ENCODE measurements at regions not wholly inside any gene's neighbourhood (a gene's known extent, or its start where the extent isn't known, plus 50 kb on each side); places are given as distances from the start of the nearest gene placed in this dataset.

DNA sequence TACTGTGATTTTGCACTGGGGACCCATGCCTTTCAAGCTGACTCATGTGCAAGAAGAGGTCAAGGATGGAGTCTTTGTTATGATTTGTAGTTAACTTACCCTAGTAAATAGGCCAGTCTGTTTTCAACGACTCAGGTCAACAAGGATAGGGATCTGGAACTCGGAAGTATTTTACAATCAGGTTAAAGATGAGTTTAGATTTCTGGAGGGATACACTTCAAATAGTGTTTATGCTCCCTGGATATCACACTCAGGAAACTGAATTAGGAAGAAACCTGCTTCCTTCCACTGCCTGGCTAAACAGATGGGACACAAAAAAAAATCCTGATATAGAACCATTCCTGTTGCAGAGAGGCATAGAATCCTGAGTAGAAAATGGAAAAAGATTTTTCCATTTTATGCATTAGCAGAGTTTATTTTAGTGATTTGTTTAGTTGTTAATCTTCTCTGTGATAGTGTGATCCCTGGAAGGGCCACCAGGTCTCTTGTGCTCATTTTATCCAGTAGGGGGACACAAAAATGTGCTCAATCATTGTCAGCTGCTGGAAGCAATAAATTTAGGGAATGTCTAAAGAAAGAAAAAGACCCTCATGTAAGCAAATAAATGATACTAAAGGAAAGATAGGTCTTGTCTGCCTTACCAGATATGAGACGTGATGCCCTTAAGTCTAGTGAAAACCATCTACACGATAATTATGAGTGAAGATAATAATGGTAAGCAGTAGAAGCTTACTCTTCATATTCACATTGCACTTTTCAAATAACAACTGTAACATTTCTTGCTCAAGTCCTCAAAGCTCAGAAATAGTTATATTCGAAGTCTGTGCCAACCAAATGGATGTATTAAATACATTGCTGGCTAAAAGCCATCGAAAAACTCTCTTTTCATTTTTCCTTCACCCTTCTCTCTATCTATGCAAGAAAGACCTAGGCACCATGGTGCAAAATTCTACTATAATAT, 452.1 kb upstream of the KCNMB2 start:
- no peak for TF ChIP-seq TP53 (CRISPR knock-in tag; IDR thresholded peaks at IDR 0.05)
- TF ChIP-seq, protein P1, sequence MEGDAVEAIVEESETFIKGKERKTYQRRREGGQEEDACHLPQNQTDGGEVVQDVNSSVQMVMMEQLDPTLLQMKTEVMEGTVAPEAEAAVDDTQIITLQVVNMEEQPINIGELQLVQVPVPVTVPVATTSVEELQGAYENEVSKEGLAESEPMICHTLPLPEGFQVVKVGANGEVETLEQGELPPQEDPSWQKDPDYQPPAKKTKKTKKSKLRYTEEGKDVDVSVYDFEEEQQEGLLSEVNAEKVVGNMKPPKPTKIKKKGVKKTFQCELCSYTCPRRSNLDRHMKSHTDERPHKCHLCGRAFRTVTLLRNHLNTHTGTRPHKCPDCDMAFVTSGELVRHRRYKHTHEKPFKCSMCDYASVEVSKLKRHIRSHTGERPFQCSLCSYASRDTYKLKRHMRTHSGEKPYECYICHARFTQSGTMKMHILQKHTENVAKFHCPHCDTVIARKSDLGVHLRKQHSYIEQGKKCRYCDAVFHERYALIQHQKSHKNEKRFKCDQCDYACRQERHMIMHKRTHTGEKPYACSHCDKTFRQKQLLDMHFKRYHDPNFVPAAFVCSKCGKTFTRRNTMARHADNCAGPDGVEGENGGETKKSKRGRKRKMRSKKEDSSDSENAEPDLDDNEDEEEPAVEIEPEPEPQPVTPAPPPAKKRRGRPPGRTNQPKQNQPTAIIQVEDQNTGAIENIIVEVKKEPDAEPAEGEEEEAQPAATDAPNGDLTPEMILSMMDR (IDR thresholded peaks at IDR 0.05) = peak; percentile 36; the same call in 1 of the 2 replicates
- ChIA-PET POLR2A (no interaction called here), CTCF (interaction anchor here (0.8 to 1.4 kb wide), 5 partner anchors 10 to 277 kb away, joined by 3 to 8 read pairs (median 4); no protein-coding TSS in a partner anchor)
- Mint-ChIP-seq H3K36me3 (no peaks in the 10 kb centered on the region), H3K4me1 (peaks cover 43% of the 10 kb centered on the region), H3K27ac (peak overlapping the region; percentile 88), H3K27me3 (ENCODE audit: low read depth) (no peaks in the 10 kb centered on the region), H3K4me3 (no peak overlapping the region), H3K9me3 (no peaks in the 10 kb centered on the region)
- ATAC-seq = peak; percentile 53
- DNase-seq (ENCODE audit: low spot score) = no peak

DNA sequence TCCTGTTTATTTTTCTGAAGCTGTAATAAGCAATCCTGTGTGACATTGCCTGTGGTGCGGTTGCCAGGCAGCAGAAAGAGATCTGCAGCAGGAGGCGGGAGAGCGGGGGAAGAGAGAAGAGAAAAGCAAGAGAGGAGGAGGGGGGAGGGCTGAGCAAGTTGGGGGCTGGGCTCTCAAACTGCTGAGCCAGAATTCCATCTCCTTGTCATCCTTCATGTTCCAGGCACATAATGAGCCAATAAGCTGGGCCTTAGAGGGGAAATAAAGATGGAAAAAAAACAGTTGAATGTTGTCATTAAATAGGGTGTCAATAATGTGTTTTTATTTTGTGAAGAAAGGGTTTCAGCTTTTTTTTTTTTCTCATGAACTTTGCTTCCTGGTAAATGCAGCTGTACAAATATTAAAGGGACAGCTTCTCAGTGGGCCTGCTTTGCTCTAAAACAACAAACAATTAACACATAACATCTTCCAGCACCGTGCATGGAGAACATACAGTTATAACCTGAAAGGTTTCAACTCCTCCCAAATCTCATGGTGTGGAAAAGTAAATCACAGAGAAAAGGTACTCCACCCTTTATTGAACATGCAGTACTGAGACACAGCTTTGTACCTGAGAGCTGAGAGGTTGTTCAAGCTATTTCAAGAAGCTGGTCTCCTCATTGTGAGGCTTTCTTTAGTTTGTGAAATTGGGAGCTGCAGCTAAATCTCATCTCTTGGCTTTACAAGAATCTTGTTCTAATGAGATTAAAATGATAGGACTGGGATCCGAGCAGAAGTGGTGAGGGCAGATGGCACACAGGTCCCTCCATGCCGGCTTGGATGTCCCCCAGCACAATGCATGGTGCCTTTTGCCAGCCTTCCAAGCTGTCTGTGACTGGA, 451.1 kb upstream of the KCNMB2 start:
- ChIA-PET CTCF (interaction anchor here (0.6 to 1.4 kb wide), 6 partner anchors 9 to 276 kb away, joined by 3 to 8 read pairs (median 4); no protein-coding TSS in a partner anchor), POLR2A (no interaction called here)
- no peaks in the 10 kb centered on the region for H3K36me3 Mint-ChIP-seq
- peak; percentile 94 for ATAC-seq
- no peaks in the 10 kb centered on the region for H3K27me3 Mint-ChIP-seq (ENCODE audit: low read depth)
- peaks cover 5% of the 10 kb centered on the region for H3K9me3 Mint-ChIP-seq
- TF ChIP-seq, protein P2, sequence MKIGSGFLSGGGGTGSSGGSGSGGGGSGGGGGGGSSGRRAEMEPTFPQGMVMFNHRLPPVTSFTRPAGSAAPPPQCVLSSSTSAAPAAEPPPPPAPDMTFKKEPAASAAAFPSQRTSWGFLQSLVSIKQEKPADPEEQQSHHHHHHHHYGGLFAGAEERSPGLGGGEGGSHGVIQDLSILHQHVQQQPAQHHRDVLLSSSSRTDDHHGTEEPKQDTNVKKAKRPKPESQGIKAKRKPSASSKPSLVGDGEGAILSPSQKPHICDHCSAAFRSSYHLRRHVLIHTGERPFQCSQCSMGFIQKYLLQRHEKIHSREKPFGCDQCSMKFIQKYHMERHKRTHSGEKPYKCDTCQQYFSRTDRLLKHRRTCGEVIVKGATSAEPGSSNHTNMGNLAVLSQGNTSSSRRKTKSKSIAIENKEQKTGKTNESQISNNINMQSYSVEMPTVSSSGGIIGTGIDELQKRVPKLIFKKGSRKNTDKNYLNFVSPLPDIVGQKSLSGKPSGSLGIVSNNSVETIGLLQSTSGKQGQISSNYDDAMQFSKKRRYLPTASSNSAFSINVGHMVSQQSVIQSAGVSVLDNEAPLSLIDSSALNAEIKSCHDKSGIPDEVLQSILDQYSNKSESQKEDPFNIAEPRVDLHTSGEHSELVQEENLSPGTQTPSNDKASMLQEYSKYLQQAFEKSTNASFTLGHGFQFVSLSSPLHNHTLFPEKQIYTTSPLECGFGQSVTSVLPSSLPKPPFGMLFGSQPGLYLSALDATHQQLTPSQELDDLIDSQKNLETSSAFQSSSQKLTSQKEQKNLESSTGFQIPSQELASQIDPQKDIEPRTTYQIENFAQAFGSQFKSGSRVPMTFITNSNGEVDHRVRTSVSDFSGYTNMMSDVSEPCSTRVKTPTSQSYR (CRISPR knock-in tag; IDR thresholded peaks at IDR 0.05) = 0 out of 2 replicates have a peak, but pooled peaks have one; percentile 31
- TF ChIP-seq, protein P3, sequence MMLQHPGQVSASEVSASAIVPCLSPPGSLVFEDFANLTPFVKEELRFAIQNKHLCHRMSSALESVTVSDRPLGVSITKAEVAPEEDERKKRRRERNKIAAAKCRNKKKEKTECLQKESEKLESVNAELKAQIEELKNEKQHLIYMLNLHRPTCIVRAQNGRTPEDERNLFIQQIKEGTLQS (CRISPR knock-in tag; conservative IDR thresholded peaks at IDR 0.05) = no peak
- TF ChIP-seq, protein P4, sequence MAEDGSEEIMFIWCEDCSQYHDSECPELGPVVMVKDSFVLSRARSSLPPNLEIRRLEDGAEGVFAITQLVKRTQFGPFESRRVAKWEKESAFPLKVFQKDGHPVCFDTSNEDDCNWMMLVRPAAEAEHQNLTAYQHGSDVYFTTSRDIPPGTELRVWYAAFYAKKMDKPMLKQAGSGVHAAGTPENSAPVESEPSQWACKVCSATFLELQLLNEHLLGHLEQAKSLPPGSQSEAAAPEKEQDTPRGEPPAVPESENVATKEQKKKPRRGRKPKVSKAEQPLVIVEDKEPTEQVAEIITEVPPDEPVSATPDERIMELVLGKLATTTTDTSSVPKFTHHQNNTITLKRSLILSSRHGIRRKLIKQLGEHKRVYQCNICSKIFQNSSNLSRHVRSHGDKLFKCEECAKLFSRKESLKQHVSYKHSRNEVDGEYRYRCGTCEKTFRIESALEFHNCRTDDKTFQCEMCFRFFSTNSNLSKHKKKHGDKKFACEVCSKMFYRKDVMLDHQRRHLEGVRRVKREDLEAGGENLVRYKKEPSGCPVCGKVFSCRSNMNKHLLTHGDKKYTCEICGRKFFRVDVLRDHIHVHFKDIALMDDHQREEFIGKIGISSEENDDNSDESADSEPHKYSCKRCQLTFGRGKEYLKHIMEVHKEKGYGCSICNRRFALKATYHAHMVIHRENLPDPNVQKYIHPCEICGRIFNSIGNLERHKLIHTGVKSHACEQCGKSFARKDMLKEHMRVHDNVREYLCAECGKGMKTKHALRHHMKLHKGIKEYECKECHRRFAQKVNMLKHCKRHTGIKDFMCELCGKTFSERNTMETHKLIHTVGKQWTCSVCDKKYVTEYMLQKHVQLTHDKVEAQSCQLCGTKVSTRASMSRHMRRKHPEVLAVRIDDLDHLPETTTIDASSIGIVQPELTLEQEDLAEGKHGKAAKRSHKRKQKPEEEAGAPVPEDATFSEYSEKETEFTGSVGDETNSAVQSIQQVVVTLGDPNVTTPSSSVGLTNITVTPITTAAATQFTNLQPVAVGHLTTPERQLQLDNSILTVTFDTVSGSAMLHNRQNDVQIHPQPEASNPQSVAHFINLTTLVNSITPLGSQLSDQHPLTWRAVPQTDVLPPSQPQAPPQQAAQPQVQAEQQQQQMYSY (CRISPR knock-in tag; IDR thresholded peaks at IDR 0.05) = no peak
- peak overlapping the region; percentile 88 for H3K27ac Mint-ChIP-seq
- peaks cover 41% of the 10 kb centered on the region for H3K4me1 Mint-ChIP-seq
- DNase-seq (ENCODE audit: low spot score) = peak; percentile 68
- H3K4me3 Mint-ChIP-seq = no peak overlapping the region

DNA sequence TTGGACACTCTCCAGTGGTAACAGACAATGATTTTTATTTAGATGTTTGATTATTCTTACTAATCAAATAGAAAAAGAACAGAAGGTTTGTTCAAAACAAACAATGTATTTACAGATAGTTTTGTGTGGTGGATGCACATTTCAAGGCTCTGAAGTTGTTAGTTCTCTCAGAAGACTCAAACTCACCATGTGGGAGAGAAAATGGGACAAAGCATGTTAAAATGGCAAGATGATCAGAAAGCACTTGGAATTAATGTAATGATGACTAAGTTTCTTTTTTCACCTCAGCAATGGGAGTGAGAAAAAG, 450.5 kb upstream of the KCNMB2 start:
- Mint-ChIP-seq H3K4me3 (no peak overlapping the region), H3K27ac (no peak overlapping the region), H3K4me1 (peaks cover 41% of the 10 kb centered on the region), H3K27me3 (ENCODE audit: low read depth) (no peaks in the 10 kb centered on the region), H3K36me3 (0 out of 2 replicates have a peak, but pooled peaks cover under 1% of the 10 kb centered on the region), H3K9me3 (peaks cover 7% of the 10 kb centered on the region)
- ATAC-seq = no peak
- ChIA-PET CTCF (interaction anchor here (0.6 to 1.4 kb wide), 2 partner anchors 8 to 29 kb away, joined by 4 to 5 read pairs; no protein-coding TSS in a partner anchor), POLR2A (no interaction called here)
- no peak for DNase-seq (ENCODE audit: low spot score)
- TF ChIP-seq SOX15 (CRISPR knock-in tag; IDR thresholded peaks at IDR 0.05) (no peak), ETV6 (CRISPR knock-in tag; IDR thresholded peaks at IDR 0.05) (no peak), SMAD4 (CRISPR knock-in tag; IDR thresholded peaks at IDR 0.05) (no peak), NFYB (CRISPR knock-in tag; conservative IDR thresholded peaks at IDR 0.05; ENCODE audit: low read depth) (no peak), TEAD4 (CRISPR knock-in tag; IDR thresholded peaks at IDR 0.05) (no peak), HMGA2 (CRISPR knock-in tag; IDR thresholded peaks at IDR 0.05) (no peak), ELF4 (CRISPR knock-in tag; IDR thresholded peaks at IDR 0.05; ENCODE audit: low read depth) (no peak), IRF2 (CRISPR knock-in tag; IDR thresholded peaks at IDR 0.05; ENCODE audit: borderline replicate concordance, low read depth) (no peak), ATF1 (CRISPR knock-in tag; IDR thresholded peaks at IDR 0.05) (no peak)
- TF ChIP-seq, protein P5, sequence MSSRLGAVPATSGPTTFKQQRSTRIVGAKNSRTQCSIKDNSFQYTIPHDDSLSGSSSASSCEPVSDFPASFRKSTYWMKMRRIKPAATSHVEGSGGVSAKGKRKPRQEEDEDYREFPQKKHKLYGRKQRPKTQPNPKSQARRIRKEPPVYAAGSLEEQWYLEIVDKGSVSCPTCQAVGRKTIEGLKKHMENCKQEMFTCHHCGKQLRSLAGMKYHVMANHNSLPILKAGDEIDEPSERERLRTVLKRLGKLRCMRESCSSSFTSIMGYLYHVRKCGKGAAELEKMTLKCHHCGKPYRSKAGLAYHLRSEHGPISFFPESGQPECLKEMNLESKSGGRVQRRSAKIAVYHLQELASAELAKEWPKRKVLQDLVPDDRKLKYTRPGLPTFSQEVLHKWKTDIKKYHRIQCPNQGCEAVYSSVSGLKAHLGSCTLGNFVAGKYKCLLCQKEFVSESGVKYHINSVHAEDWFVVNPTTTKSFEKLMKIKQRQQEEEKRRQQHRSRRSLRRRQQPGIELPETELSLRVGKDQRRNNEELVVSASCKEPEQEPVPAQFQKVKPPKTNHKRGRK (CRISPR knock-in tag; IDR thresholded peaks at IDR 0.05; ENCODE audit: borderline replicate concordance) = no peak
- TF ChIP-seq, protein P6, sequence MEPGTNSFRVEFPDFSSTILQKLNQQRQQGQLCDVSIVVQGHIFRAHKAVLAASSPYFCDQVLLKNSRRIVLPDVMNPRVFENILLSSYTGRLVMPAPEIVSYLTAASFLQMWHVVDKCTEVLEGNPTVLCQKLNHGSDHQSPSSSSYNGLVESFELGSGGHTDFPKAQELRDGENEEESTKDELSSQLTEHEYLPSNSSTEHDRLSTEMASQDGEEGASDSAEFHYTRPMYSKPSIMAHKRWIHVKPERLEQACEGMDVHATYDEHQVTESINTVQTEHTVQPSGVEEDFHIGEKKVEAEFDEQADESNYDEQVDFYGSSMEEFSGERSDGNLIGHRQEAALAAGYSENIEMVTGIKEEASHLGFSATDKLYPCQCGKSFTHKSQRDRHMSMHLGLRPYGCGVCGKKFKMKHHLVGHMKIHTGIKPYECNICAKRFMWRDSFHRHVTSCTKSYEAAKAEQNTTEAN (CRISPR knock-in tag; IDR thresholded peaks at IDR 0.05) = no peak
